ENCODE measurements at regions not wholly inside any gene's neighbourhood (a gene's known extent, or its start where the extent isn't known, plus 50 kb on each side); places are given as distances from the start of the nearest gene placed in this dataset.

GRCh38 chr6:6712449-6713403, 124.2 kb downstream of the LY86 start (continued):
- TF ChIP-seq CHD2 (IDR thresholded peaks at IDR 0.05; ENCODE audit: low read depth, low read length) (0 out of 2 replicates have a peak, but pooled peaks have one; percentile 12), ZFP91 (CRISPR knock-in tag; IDR thresholded peaks at IDR 0.05) (no peak), ETV1 (tag; conservative IDR thresholded peaks at IDR 0.05; ENCODE audit: low read depth) (no peak), FOXP4 (CRISPR knock-in tag; IDR thresholded peaks at IDR 0.05; ENCODE audit: borderline replicate concordance) (peak; percentile 42; the same call in 1 of the 2 replicates), ZNF253 (CRISPR knock-in tag; conservative IDR thresholded peaks at IDR 0.05) (no peak), ZNF280A (IDR thresholded peaks at IDR 0.05; ENCODE audit: low read depth, partially characterized antibody) (no peak), LARP7 (IDR thresholded peaks at IDR 0.05) (no peak), CC2D1A (IDR thresholded peaks at IDR 0.05) (no peak), ZNF449 (CRISPR knock-in tag; IDR thresholded peaks at IDR 0.05) (peak; percentile 74), ID3 (CRISPR knock-in tag; IDR thresholded peaks at IDR 0.05) (no peak), ID3 (tag; IDR thresholded peaks at IDR 0.05) (no peak), CREB5 (CRISPR knock-in tag; IDR thresholded peaks at IDR 0.05) (no peak), HOXB6 (CRISPR knock-in tag; IDR thresholded peaks at IDR 0.05; ENCODE audit: borderline replicate concordance) (no peak), SAFB (IDR thresholded peaks at IDR 0.05; ENCODE audit: borderline replicate concordance, low read depth, low read length) (no peak), E2F5 (CRISPR knock-in tag; IDR thresholded peaks at IDR 0.05) (no peak)

Data from K562 (cell line).